ENCODE measurements at regions not wholly inside any gene's neighbourhood (a gene's known extent, or its start where the extent isn't known, plus 50 kb on each side); places are given as distances from the start of the nearest gene placed in this dataset.

DNA sequence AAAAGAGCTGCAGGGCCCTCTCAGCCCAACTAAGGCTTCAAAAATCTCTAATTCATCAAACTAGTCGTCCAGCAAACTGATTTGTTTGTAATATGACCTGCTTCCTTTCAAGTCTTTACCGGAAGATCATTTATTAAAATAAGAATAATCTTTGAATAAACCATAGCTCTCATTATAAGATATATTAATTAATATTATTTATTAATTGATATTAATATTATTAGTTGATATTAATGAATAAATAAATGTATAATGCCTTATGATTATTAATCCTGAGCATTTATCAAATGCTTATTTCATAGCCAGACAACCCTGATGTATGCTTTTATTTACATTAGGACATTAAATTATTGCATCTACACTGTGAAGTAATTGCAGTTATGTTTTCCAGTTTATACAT, 550.7 kb upstream of the ALCAM start:
- no peak overlapping the region for H2BK15ac ChIP-seq (ENCODE audit: low read length)
- ChIA-PET POLR2A (ENCODE audit: partially characterized antibody) (no interaction called here), CTCF (ENCODE audit: partially characterized antibody) (no interaction called here)
- no peak overlapping the region for H3K14ac ChIP-seq (ENCODE audit: insufficient read length)
- no peak overlapping the region for H4K91ac ChIP-seq (replicated peaks; ENCODE audit: insufficient read length, low read length)
- H3K27me3 ChIP-seq (replicated peaks in 1 of 4; ENCODE audit: control insufficient read depth in 3 of 4, extremely low read depth in 1 of 4, insufficient read depth in 3 of 4, low read length in 3 of 4), result no peaks in the 10 kb centered on the region
- H3K18ac ChIP-seq (ENCODE audit: extremely low read depth, low read length), result no peak overlapping the region
- no peak overlapping the region for H3K4ac ChIP-seq (replicated peaks; ENCODE audit: insufficient read length, low read depth, low read length)
- H4K5ac ChIP-seq (ENCODE audit: insufficient read length, low read depth, low read length), result no peak overlapping the region
- no peak overlapping the region for H2BK20ac ChIP-seq (ENCODE audit: low read length)
- H3K9me3 ChIP-seq (ENCODE audit: insufficient read depth in 2 of 2, low read depth in 1 of 2, low read length in 1 of 2), result peaks cover 10% of the 10 kb centered on the region in 2 experiments
- peaks cover 0 to 11% (median 5%) of the 10 kb centered on the region in 4 experiments; a peak in 4 of 8 replicates for H3K36me3 ChIP-seq (ENCODE audit: control insufficient read depth in 2 of 4, insufficient read depth in 4 of 4, low read length in 3 of 4)
- H3K27ac ChIP-seq (ENCODE audit: low read depth, low read length), result no peak overlapping the region
- H3K79me1 ChIP-seq (ENCODE audit: low read depth, low read length), result no peaks in the 10 kb centered on the region
- H3K79me2 ChIP-seq (ENCODE audit: control insufficient read depth in 1 of 2, insufficient read depth in 2 of 2, low read length in 2 of 2), result no peaks in the 10 kb centered on the region
- H2AK5ac ChIP-seq (ENCODE audit: low read depth, low read length), result no peak overlapping the region
- H2BK5ac ChIP-seq (ENCODE audit: low read depth, low read length), result no peak overlapping the region
- no peaks in the 10 kb centered on the region for H3K23me2 ChIP-seq (ENCODE audit: low read depth, low read length)
- H3K4me1 ChIP-seq (replicated peaks in 1 of 4; ENCODE audit: control insufficient read depth in 3 of 4, insufficient read depth in 4 of 4, low read length in 3 of 4), result peaks cover 0 to 6% (median 2%) of the 10 kb centered on the region in 4 experiments; a peak in 3 of 7 replicates
- no peak for DNase-seq (ENCODE audit: low read depth in 1 of 2, low spot score in 2 of 2)
- H3K9ac ChIP-seq (replicated peaks in 1 of 4; ENCODE audit: extremely low read depth in 1 of 4, low read depth in 3 of 4, low read length in 3 of 4), result no peak overlapping the region
- H3K56ac ChIP-seq (replicated peaks; ENCODE audit: insufficient read length, low read depth, low read length), result no peak overlapping the region
- WGBS, 2 experiments (ENCODE audit: extremely low coverage in 1 of 2, insufficient coverage in 1 of 2, insufficient read length in 1 of 2, insufficient replicate concordance in 2 of 2, low coverage in 1 of 2, low lambda C conversion rate in 2 of 2, missing lambda C conversion rate in 1 of 2), result 48% methylated on average over 2 of the region's 2 CpGs; no CpG with 5 or more reads in 1 of the 2 experiments
- peak overlapping the region in 1 of 2 experiments; percentile 49; a peak in 1 of 4 replicates for H3K4me2 ChIP-seq (ENCODE audit: insufficient read depth in 1 of 2, low read depth in 2 of 2, low read length in 2 of 2)
- no peak overlapping the region for H2AFZ ChIP-seq (ENCODE audit: low read length)
- 0 out of 8 replicates have a peak overlapping the region, but pooled peaks of 1 of the 4 experiments have one; percentile 15 for H3K4me3 ChIP-seq (ENCODE audit: extremely low read depth in 1 of 4, insufficient read depth in 2 of 4, low read depth in 3 of 4, low read length in 4 of 4)
- no peaks in the 10 kb centered on the region for H4K20me1 ChIP-seq (replicated peaks in 1 of 2; ENCODE audit: control insufficient read depth in 1 of 2, insufficient read depth in 2 of 2, low read length in 2 of 2)
- no peak overlapping the region for H3K23ac ChIP-seq (ENCODE audit: insufficient read length)
- no peak for FAIRE-seq
- no peak overlapping the region for H2BK12ac ChIP-seq (ENCODE audit: low read depth, low read length)
- H2BK120ac ChIP-seq (replicated peaks; ENCODE audit: low read depth, low read length), result no peak overlapping the region
- no peak overlapping the region for H4K8ac ChIP-seq (ENCODE audit: extremely low read depth, insufficient read depth, low read length)
- TF ChIP-seq EGR1 (IDR thresholded peaks at IDR 0.05; ENCODE audit: borderline replicate concordance, low read depth, low read length) (no peak), RNF2 (IDR thresholded peaks at IDR 0.05; ENCODE audit: borderline replicate concordance, low read depth, low read length, missing control alignments, poor library complexity, severe bottlenecking) (no peak), POU5F1 (IDR thresholded peaks at IDR 0.05; ENCODE audit: low read depth, low read length) (no peak), GABPA (IDR thresholded peaks at IDR 0.05; ENCODE audit: borderline replicate concordance, insufficient read depth, low read length) (no peak), CTBP2 (IDR thresholded peaks at IDR 0.05; ENCODE audit: borderline replicate concordance, insufficient read depth, insufficient read length, low read length) (no peak), EZH2 (IDR thresholded peaks at IDR 0.05; ENCODE audit: low read depth, low read length, severe bottlenecking) (no peak), TAF1 (IDR thresholded peaks at IDR 0.05; ENCODE audit: low read depth, low read length) (no peak), SAP30 (IDR thresholded peaks at IDR 0.05; ENCODE audit: insufficient read depth, insufficient replicate concordance, low read length) (no peak), TBP (IDR thresholded peaks at IDR 0.05; ENCODE audit: low read depth, low read length) (no peak), SUZ12 (IDR thresholded peaks at IDR 0.05; ENCODE audit: low read length) (no peak), POLR2AphosphoS5 (IDR thresholded peaks at IDR 0.05; ENCODE audit: low read depth, low read length) (no peak), NRF1 (IDR thresholded peaks at IDR 0.05; ENCODE audit: low read depth, low read length) (no peak), RXRA (IDR thresholded peaks at IDR 0.05; ENCODE audit: insufficient read depth, low read depth, low read length) (no peak), RBBP5 (IDR thresholded peaks at IDR 0.05; ENCODE audit: borderline replicate concordance, low read depth, low read length) (no peak)
